HG03139 (cell line): ENCODE measurements at regions not wholly inside any gene's neighbourhood (a gene's known extent, or its start where the extent isn't known, plus 50 kb on each side); places are given as distances from the start of the nearest gene placed in this dataset.

Experiments
- ATAC-seq: cut with Tn5 transposase; IDR thresholded peaks from one replicate; pipeline ENCODE4 v1.9.1; 2021; ENCODE audit not compliant: unreplicated experiment

DNA sequence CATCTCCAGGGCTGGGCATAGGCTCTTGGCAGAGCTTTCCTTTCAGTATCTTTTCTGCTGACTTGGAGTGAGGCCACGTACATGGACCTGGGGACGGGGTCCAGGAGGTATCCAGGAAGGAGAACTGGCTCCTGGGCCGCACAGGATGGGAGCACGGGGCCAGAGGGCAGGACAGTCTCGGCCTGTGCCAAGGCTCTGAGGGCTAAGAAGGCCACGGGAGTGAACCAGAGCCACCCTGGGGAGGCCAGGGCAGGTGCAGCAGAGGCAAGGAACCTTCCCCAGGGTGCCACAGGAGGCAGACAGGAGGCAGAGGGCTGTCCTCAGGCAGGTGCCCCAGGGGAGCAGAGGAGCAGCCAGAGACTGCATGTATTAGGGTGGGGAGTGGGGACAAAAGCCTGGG, 50.3 kb downstream of the PLXNA1 start:
- ATAC-seq: no peak

DNA sequence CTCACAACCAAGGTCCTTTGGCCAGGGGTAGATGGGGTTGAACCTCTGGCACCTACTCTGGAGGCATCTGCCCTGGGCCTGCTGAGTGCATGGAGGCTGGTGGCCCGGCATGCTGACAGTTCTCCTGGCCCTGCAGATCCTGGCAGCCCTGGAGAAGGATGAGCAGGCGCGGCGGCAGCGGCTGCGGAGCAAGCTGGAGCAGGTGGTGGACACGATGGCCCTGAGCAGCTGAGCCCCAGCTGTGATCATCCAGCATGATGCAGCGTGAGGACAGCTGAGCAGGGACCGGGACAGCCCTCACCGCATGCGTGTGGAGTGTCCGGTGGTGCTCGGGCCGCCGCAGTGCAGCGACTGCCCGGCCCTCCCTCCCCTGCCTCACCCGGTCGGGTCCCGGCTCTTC, 50.9 kb downstream of the PLXNA1 start:
- ATAC-seq: no peak

DNA sequence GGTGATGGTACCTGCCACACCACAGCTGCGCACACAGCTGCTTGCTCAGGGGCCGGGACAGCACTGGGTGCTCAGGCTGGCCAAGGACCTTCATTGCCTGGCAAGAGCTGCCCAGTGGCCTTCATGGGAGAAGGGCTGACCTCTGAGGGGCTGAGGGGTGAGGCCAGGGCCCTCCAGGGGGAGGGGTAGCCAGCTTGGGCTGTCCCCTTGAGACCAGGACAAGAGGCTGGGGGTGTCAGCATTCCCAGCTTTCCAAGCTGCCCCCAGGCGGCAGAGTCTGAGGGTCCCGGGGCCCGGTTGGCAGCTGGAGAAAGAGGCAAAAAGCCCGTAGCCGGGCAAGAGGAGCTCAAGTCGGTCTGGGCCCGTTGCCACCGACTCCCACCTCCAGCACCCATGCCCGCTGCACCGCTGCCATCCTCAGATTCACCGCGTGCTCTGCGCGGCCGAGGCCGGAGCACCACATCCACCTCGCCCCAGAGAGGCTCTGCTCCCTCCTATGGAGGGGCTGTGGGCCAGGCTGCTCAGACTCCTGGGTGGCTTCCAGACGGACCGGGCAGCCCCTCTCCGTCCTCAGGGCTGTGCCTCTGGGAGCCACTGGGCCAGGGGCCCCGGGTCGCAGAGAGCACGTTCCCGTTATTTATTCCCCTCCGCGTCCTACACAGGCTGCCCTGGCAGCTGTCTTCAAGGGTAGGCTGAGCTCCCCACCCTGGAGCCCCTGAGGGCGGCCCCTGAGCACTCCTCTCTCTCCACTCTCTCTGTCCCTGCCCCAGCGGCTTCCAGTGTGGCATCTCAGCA, 51.5 kb downstream of the PLXNA1 start:
- ATAC-seq: no peak

DNA sequence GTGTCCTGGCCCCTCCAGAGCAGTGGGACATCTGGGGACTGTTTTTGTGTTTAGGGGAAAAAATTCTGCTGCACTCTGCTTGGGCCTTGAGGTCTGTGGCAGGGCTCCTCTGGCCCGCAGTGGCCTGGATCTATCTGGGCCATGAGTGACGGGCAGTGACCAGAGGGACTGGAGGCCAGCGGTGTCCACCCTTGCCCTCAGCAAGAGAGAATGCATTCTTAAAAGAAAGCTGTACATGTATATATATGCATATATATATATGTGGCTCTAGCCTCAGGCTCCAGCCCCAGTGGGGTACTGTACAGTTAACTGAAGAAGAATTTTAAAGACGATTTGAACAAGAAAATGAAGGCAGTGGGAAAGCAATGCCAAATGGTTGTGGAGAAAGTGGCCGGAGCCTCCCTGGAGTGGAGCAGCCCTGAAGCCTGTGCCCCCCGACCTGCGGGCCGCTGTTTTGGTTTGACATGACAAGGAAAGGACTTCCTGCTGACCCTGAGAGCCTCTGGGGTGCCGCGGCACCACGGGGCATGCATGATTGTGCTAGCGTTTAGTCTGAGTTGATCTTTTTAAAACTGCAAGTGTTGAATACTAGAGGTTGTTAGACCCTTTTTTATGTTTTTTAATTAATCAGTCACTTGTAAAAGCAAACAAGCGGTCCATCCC, 52.2 kb downstream of the PLXNA1 start:
- no peak for ATAC-seq

DNA sequence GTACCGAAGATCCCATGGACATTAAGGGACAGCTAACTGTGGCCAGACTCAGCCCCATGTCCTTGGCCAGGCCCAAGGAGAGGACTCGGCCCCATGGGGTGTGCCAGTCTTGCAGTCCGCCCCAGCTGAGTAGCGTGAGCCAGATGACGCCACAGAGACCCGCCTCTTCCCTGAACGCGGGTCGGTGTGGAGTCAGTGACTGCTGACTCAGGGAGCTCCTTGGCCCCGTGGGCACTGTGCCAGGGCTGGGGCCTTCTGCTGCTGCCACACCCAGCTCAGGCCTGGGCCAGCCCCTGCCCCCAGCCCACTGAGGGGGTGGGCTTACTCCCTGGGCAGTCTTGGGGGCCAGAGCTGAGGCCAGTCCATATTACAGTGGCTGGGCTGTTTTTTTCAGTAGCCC, 52.8 kb downstream of the PLXNA1 start:
- no peak for ATAC-seq

DNA sequence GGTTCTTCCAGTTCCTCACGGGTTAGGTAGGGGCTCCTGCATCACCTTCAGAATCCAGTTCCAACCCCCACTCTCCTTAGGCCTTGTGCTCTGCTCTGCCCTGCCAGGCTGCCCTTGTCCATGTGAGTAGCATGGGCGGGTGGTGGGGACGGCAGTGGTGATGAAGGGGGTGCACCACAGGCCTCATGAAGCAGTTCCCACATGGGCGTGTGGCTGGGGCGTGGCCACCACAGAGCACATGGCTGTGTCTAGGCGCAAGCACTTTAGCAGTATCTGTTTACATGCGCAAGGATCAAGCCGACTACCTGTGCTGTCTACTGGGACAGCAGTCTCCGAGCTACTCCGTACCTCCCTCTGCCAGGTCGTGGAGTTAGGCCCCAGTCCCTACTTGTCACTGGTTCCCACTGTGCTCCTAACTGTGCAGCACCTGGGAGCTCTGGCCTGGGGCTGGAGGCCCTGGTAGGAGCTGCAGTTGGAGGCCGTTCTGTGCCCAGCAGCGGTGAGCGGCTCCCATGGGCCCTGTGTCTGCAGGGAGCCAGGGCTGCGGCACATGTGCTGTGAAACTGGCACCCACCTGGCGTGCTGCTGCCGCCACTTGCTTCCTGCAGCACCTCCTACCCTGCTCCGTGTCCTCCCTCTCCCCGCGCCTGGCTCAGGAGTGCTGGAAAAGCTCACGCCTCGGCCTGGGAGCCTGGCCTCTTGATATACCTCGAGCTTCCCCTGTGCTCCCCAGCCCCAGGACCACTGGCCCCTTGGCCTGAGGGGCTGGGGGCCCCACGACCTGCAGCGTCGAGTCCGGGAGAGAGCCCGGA, 53.5 kb downstream of the PLXNA1 start:
- no peak for ATAC-seq

DNA sequence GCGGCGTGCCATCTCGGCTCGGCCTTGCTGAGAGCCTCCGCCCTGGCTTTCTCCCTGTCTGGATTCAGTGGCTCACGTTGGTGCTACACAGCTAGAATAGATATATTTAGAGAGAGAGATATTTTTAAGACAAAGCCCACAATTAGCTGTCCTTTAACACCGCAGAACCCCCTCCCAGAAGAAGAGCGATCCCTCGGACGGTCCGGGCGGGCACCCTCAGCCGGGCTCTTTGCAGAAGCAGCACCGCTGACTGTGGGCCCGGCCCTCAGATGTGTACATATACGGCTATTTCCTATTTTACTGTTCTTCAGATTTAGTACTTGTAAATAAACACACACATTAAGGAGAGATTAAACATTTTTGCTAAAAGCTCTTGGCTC, 54.1 kb downstream of the PLXNA1 start:
- ATAC-seq: no peak

DNA sequence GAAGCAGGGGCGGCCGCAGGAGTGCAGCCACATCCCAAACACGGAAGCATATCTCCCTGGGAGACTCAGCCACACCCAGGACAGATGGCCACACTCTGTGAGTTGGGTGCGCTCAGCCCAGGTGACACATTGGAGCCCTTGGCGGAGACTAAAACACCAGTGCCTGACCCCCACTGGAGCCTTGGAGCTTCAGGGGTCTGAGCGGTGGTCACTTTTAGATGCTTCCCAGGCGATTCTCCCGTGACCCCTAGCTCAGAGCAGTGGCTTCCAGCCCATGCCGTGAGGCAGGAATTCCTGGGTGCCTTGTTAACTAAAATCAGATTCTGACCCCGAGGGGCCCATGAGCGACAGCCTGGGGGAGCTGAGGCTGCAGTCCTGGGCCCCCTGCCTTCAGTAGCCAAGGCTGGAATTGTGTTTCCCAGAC, 54.5 kb downstream of the PLXNA1 start:
- ATAC-seq: no peak

DNA sequence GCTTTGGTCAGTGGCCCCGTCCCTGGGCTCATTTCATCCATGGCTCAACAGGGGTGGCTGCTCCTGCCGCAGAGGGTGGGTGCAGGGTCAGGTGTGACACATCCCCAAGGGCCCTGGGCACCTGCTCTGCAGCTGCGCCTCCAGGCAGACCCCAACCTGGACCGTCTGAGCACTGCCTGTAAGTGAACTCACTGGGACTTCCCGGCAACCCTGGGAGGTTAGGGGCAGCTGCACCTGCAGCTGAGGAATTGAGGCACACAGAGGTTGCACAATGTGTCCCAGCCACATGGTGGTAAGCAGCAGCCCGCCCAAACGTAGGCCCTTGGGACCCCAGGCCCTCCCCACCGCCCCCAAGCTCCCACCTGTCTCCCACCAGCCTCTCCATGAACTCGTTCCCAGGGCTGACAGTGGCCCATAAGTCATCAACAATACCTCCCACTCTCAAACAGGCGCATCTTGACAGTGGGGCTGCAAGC, 55.1 kb downstream of the PLXNA1 start:
- ATAC-seq: no peak

DNA sequence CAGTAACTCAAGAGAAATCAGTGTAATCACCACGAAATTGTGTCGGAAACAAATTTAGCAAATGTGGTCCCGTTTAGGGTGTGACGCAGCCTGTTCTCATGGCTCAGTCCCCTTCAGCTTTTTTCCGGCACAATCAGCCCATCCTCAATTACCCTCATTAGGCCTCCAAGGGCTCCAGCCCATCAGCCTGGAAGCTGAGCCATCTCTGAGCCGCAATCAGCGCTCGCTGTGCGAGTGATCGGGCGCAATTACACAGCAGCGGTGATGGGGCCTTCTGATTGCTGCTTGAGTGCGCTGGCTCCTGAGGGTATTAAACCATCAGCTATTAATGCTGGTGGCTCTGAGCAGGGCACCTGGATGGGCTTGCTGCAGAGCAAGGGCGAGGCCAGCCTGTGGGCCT, 55.6 kb downstream of the PLXNA1 start:
- ATAC-seq: no peak

DNA sequence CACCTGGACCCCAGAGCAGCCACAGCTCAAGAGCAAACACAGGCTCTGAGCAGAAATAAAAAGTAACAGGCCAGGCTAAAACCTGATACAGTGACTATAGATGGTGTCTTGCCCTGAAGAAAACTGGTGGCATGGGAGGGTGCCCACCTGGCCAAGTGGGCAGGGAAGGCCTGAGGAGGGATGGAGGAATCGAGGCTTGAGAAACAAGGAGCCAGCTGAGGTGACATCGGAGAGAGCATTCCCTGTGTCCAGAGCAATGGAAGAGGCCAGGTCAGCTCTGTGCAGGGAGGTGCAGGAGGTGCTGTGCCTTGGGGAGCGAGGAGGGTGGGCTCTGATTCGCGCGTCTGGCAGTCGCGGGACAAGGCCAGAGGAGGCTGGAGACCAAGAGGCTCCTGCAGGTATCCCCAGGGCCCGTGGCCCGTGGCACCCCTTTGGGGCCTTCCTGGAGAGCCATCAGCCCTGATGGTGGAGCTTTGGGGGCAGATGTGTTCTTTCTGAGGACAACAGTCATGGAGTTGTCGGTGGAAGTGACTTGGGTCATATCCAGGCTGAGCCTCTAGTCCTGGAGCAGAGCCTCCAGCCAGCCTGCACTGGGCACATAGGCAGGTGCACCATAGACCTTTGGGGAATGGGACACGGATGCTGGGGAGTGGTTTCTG, 56.1 kb downstream of the PLXNA1 start:
- ATAC-seq: no peak

DNA sequence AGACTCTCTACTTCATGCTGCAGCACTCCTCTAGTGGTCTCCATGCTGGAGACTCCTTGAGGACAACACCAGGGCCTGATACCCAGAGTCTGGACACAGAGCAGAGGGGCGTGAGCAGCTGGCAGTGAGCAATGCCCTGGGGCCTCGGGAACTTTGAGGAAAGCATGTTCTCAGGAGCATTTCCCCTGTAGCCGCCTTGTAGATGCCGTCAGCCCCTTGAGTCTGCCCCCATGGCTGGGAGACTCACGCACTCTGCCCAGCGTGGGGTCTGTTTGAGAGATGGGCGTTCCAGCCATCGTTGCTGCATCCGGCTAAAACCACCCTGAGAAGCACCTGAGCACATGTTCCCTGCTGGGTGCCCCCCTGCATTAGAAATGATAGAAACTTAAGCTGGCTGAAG, 56.8 kb downstream of the PLXNA1 start:
- no peak for ATAC-seq

DNA sequence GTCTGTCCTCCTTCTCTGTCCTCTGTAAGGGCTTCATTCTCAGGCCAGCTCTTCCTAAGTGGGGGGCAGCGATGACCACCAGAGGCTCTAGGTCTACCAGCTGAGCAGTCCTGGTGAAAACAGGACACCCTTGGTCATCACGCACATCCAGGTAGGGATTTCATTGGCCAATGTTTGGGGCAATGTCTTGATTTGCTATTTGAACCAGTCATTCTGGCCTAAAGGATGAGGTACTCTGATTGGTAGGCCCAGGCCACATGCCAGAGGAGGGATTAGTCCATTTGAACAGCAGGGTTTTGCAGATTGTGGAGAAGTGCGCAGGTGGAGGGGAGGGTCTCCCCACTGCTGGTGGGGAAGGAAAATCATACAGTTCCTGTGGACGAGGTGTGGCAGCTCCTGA, 57.3 kb downstream of the PLXNA1 start:
- no peak for ATAC-seq

DNA sequence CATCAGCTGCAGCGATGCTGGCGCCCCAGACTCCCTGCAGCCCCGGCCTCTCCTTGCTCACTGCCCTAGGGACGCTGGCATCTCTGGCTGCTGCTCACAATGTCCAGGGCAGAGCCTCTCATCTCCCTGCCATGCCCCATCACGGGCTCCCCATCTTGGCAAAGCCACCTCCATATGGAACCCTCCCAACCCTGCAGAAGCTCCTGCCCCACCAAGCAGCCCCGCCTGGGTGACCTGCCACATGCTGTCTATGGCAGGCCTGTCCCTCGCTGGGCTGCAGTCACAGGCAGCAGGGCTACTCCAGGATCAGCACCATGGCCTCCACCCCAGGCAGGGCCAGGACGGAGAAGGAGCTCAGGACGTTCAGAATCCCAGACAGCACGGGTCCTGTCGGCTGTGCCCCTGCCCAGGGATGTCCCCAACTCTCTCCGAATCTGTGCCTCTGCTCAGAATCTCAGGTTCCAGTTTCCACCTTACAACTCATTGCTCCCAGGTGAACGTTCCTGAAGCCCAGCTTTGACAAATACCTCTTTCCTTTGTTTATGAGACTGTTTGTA, 58.4 kb downstream of the PLXNA1 start:
- ATAC-seq: no peak

DNA sequence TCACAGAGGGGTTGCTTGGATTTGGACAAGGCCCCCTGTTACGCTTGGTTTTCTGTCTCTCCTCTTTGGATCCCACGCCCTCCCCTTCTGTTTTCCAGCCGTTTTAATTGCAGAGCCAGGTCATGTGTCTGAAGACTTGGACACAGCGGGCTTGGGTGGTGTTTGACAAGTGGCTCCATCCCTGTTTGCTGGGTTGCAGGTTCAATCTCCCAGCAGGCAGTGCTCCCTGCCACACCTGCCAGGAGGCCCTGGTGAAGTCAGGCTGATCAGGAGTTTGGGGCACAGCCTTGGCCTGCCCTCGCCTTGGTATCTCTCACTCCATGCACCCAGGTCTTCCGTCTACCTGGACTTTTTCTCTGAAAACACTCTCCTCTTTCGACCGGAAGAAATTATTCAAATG, 59.0 kb downstream of the PLXNA1 start:
- no peak for ATAC-seq

DNA sequence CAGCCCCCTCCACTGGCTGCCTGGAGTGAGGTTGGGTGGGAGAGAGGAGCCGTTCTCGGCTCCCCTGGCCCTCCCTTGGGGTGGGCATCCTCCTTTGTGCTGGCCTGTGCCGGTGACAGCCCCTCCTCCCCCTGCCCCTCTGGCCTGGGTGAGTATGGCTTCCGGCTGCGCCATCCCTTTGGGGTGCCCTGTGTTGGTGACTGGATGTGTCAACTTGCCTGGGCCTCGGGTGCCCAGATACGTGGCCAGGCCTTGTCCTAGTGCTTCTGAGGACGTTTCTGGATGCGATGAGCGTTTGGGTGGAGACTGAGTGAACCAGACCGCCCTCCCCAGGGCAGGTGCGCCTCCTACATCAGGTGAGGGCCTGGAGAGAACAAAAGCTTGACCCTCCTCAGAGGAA, 59.7 kb downstream of the PLXNA1 start:
- no peak for ATAC-seq

DNA sequence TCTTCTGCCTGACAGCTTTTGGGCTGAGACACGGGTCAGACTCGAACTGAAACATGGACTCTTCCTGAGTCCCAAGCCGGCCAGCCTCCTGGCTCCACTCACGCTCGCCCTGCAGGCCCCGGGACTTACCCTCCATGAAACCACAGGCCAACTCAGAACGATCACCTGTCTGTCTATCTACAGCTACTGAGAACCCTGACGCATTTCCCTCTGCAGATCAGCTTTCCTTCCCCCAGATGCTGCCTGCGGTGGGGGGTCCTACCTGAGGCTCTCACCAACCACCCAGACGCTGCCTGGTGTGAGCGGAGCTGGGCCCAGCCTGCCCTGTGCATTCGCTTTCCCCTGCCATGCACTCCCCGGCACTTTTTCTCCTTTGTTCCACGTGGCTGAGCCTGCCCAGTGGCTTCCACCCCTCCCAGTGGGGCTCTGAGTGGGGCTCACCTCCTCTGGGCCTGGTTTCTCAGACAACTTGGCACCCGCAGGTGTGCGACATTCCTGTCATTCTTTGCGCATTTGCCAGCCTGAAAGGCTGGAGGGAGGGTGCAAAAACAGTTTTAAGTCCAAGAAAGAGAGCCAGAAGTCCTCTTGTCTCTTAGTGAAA, 60.2 kb downstream of the PLXNA1 start:
- ATAC-seq: no peak

DNA sequence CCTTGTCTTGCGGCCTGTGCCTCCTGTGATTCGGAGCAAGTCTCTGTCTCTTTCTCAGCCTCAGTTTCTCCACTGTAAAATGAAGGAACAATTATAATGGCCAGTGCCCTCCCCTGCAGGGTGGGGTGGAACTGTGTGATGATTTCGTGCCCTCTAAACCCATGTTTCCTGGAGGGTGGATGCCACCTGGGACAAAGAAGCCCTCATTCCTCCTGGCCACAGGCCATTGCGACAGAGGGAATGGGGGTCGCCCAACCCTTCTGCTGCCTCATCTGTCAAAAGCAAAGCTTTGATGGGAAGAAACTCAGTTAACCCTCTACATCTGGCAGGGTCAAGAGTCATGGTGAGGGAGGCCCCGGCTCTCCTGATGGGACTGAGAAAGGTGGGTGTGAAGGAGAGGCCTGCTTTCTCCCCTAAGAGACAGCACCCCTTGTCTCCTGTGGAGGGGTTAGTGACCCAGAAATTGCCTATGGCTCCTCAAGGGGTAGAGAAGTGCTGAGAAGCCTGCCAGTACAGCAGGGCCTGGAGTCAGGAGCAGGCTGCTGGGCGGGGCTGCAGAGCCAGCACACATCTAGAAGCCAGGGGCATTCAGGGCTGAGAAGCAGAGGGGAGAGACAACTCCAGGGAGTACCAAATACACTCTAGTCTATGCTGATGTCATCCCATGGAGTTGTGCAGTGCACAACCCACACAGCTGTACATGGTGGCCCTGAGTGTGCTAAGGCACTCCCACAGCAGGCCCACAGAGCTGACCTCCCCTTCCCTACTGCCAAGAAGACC, 61.0 kb downstream of the PLXNA1 start:
- ATAC-seq: no peak

DNA sequence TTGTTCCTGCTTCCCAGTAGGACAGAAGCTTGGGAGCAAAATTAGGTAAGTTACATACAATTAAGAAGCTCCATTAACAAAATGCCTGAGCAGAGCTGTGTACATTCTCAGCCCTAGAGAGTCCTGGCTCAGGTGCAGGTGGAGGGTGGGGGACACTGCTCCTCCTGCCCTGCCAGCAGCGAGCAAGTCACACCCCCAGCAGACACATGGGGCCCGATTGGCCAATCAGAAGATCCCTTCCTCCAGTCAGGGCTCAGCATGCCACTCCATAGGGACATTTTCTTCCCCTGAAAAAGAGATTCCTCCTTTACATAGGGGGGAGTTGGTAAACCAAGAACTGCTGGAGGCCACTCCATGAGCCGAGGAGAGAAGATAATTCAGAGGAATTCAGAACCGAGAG, 62.1 kb downstream of the PLXNA1 start:
- no peak for ATAC-seq
